Neural progenitor cell (in vitro differentiated cells): ENCODE measurements at regions not wholly inside any gene's neighbourhood (a gene's known extent, or its start where the extent isn't known, plus 50 kb on each side); places are given as distances from the start of the nearest gene placed in this dataset.

Source experiments
- DNase-seq: peaks from one replicate; pipeline ENCODE4 v3.0.0-alpha.2; 2016; ENCODE audit warnings: low spot score
- H2AFZ ChIP-seq: fragments of 200-600 bp; sonication (generic); replicated peaks from 2 replicates; pipeline ENCODE4 v1.6.1; 2016; ENCODE audit warnings: antibody characterized with exemption
- H3F3A ChIP-seq: fragments of 200-600 bp; sonication (generic); 2 replicates; pipeline ENCODE4 v1.6.1; 2016; ENCODE audit warnings: antibody characterized with exemption, low read depth
- H3K27ac ChIP-seq: fragments of 200-600 bp; sonication (generic); 2 replicates; pipeline ENCODE4 v1.5.1; 2016; ENCODE audit warnings: mild to moderate bottlenecking
- H3K27me3 ChIP-seq: fragments of 200-600 bp; sonication (generic); 2 replicates; pipeline ENCODE4 v1.6.1; 2016; ENCODE audit warnings: mild to moderate bottlenecking, moderate library complexity
- H3K36me3 ChIP-seq: fragments of 200-600 bp; sonication (generic); 2 replicates; pipeline ENCODE4 v1.5.1; 2016
- H3K4me1 ChIP-seq: fragments of 200-600 bp; sonication (generic); 2 replicates; pipeline ENCODE4 v1.6.1; 2016; ENCODE audit warnings: mixed run types
- H3K4me2 ChIP-seq: fragments of 200-600 bp; sonication (generic); 2 replicates; pipeline ENCODE4 v1.6.1; 2016
- H3K4me3 ChIP-seq: fragments of 200-600 bp; sonication (generic); 2 replicates; pipeline ENCODE4 v1.5.1; 2016
- H3K79me2 ChIP-seq: fragments of 200-600 bp; sonication (generic); 2 replicates; pipeline ENCODE4 v1.6.1; 2016; ENCODE audit warnings: low read depth
- H3K9ac ChIP-seq: fragments of 200-600 bp; sonication (generic); 2 replicates; pipeline ENCODE4 v1.6.1; 2016
- H3K9me3 ChIP-seq: fragments of 200-600 bp; sonication (generic); 2 replicates; pipeline ENCODE4 v1.5.1; 2016; ENCODE audit warnings: low read depth
- H4K20me1 ChIP-seq: fragments of 200-600 bp; sonication (generic); 2 replicates; pipeline ENCODE4 v1.6.1; 2016; ENCODE audit warnings: low read depth
- H3K27ac Mint-ChIP-seq: 3 replicates; pipeline ENCODE4 v1.8.0; 2021; ENCODE audit warnings: mixed read lengths
- H3K27me3 Mint-ChIP-seq: 2 replicates; pipeline ENCODE4 v1.8.0; 2022; ENCODE audit warnings: low read depth, mild to moderate bottlenecking, inconsistent platforms, moderate library complexity, mixed read lengths; ENCODE audit not compliant: insufficient read depth
- H3K36me3 Mint-ChIP-seq: 3 replicates; pipeline ENCODE4 v1.8.0; 2021; ENCODE audit warnings: mixed read lengths
- H3K4me1 Mint-ChIP-seq: 3 replicates; pipeline ENCODE4 v1.8.0; 2021; ENCODE audit warnings: mixed read lengths
- H3K4me3 Mint-ChIP-seq: 3 replicates; pipeline ENCODE4 v1.8.0; 2021; ENCODE audit warnings: mild to moderate bottlenecking, moderate library complexity, mixed read lengths
- H3K9me3 Mint-ChIP-seq: 3 replicates; pipeline ENCODE4 v1.8.0; 2020; ENCODE audit warnings: mixed read lengths
- EZH2 ChIP-seq: fragments of 200-600 bp; sonication (generic); IDR thresholded peaks from 2 replicates; pipeline ENCODE4 v1.6.1; 2017; ENCODE audit warnings: antibody characterized with exemption, mild to moderate bottlenecking, moderate library complexity
- EZH2phosphoT487 ChIP-seq: fragments of 200-600 bp; sonication (generic); IDR thresholded peaks from 2 replicates; pipeline ENCODE4 v1.6.1; 2017; ENCODE audit warnings: antibody characterized with exemption
- TF ChIP-seq, protein P1 (sequence below): fragments of 200-600 bp; sonication (generic); IDR thresholded peaks from 2 replicates; pipeline ENCODE4 v1.5.1; 2017; ENCODE audit warnings: antibody characterized with exemption, mild to moderate bottlenecking

DNA sequence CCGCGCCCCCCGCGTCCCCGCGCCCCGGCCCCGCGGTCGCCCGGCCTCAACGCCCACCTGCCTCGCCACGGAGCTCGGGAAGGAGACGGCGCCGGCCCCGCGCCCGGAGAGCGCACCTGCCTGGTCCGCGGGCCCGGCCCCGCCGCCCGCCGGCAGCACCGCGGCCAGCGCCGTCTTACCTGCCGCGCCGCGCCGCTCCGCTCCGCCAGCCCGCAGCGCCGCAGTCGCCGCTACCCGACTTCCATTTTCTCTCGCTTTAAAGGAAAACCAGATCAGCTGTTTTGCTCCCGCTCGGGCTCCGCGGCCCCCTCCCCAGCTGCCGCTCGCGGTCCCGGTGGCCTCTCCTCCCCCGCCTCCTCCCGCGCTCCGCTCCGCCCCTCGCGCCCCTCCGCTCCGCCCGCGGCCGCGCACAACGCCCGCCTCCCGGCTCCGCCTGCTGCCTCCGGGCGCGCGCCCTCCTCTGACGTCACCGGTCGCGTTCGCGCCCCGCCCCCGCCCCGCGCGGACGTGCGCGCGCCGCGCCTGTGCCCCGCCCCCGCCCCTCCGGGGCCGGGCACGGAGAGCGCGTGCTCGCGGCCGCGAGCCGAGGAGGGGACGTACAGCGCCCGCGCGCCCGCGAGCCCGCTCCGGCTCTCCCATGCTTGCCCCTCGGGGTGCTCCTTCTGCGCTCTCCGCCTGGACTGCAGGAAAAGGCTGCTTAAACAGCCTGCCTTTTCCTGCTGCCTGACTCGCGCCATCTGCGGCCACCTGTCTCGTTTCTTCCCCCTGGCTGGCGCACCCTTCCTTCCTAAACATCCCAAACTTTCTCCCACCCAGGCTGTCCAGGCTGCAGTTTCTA lies 159.8 kb upstream of the CHRNA7 start, which contains the start of gene OTUD7A:
Gene OTUD7A (minus strand): TSS at position 346 of the 838 bp plus-strand sequence.
- no peaks in the 10 kb centered on the region for H3K79me2 ChIP-seq
- no peak for TF ChIP-seq EZH2phosphoT487
- no peak for TF ChIP-seq EZH2
- peaks cover 27% of the 10 kb centered on the region for H3K27me3 ChIP-seq
- Mint-ChIP-seq H3K27me3 (peaks cover 14% of the 10 kb centered on the region), H3K27ac (peak within 1 kb of the TSS; percentile 71), H3K9me3 (no peaks in the 10 kb centered on the region), H3K4me1 (peaks cover 10% of the 10 kb centered on the region), H3K4me3 (peak within 1 kb of the TSS; percentile 90), H3K36me3 (no peaks in the 10 kb centered on the region)
- H2AFZ ChIP-seq = peak within 1 kb of the TSS; percentile 89
- peaks cover 18% of the 10 kb centered on the region for H4K20me1 ChIP-seq
- no peak within 1 kb of the TSS for H3K27ac ChIP-seq
- H3K4me3 ChIP-seq = peak within 1 kb of the TSS; percentile 67
- H3K36me3 ChIP-seq = no peaks in the 10 kb centered on the region
- DNase-seq = peak; percentile 95
- peak within 1 kb of the TSS; percentile 92 for H3K4me2 ChIP-seq
- H3K9ac ChIP-seq = no peak within 1 kb of the TSS
- peaks cover 6% of the 10 kb centered on the region for H3F3A ChIP-seq
- peaks cover 5% of the 10 kb centered on the region for H3K4me1 ChIP-seq
- H3K9me3 ChIP-seq = no peaks in the 10 kb centered on the region

DNA sequence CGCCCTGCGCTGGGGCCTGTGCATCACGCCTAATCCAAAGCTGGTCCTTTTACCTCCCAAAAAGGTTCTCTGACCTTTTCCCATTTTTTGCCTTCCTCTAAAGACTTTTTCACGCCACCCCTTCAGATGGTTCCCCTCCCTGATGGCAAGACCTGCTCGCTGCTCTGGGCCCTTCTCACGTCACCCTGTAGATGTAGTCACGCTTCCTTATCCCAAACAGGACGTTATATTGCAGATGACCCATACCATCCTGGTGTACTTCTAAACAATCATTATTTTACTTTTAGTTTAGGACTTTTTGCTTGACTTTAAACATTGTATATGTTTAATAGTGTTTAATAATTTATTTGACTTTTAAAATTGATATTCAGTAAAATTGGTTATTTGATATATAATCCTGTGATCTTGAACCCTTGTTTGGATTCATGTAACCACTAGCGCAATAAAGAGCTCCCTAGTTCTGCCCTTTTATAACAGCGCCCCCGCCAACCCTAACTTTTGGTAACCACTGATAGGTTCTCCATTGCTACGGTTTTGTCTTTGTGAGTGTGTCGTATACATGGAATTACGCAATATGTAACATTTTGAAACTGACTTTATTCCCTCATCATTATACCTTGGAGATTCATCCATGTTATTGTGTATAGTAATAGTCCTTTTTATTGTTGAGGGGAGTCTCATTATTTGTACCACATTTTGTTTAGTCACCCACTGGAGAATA lies 159.0 kb upstream of the CHRNA7 start:
- peaks cover 13% of the 10 kb centered on the region for H3K27me3 Mint-ChIP-seq
- H3K4me3 Mint-ChIP-seq = peak overlapping the region; percentile 87
- peaks cover 5% of the 10 kb centered on the region for H3K4me1 ChIP-seq
- no peak overlapping the region for H3K9ac ChIP-seq
- H3K9me3 Mint-ChIP-seq = no peaks in the 10 kb centered on the region
- no peaks in the 10 kb centered on the region for H3K36me3 Mint-ChIP-seq
- peaks cover 6% of the 10 kb centered on the region for H3F3A ChIP-seq
- no peaks in the 10 kb centered on the region for H3K36me3 ChIP-seq
- H3K27ac Mint-ChIP-seq = peak overlapping the region; percentile 71
- peak overlapping the region; percentile 79 for H3K4me2 ChIP-seq
- no peaks in the 10 kb centered on the region for H3K9me3 ChIP-seq
- no peaks in the 10 kb centered on the region for H3K79me2 ChIP-seq
- H2AFZ ChIP-seq = peak overlapping the region; percentile 89
- H3K27ac ChIP-seq = no peak overlapping the region
- peaks cover 27% of the 10 kb centered on the region for H3K27me3 ChIP-seq
- H3K4me1 Mint-ChIP-seq = peaks cover 10% of the 10 kb centered on the region
- TF ChIP-seq EZH2phosphoT487 (no peak), EZH2 (no peak)
- TF ChIP-seq, protein P1, sequence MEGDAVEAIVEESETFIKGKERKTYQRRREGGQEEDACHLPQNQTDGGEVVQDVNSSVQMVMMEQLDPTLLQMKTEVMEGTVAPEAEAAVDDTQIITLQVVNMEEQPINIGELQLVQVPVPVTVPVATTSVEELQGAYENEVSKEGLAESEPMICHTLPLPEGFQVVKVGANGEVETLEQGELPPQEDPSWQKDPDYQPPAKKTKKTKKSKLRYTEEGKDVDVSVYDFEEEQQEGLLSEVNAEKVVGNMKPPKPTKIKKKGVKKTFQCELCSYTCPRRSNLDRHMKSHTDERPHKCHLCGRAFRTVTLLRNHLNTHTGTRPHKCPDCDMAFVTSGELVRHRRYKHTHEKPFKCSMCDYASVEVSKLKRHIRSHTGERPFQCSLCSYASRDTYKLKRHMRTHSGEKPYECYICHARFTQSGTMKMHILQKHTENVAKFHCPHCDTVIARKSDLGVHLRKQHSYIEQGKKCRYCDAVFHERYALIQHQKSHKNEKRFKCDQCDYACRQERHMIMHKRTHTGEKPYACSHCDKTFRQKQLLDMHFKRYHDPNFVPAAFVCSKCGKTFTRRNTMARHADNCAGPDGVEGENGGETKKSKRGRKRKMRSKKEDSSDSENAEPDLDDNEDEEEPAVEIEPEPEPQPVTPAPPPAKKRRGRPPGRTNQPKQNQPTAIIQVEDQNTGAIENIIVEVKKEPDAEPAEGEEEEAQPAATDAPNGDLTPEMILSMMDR = no peak
- DNase-seq = no peak
- H3K4me3 ChIP-seq = peak overlapping the region; percentile 67
- peaks cover 18% of the 10 kb centered on the region for H4K20me1 ChIP-seq

DNA sequence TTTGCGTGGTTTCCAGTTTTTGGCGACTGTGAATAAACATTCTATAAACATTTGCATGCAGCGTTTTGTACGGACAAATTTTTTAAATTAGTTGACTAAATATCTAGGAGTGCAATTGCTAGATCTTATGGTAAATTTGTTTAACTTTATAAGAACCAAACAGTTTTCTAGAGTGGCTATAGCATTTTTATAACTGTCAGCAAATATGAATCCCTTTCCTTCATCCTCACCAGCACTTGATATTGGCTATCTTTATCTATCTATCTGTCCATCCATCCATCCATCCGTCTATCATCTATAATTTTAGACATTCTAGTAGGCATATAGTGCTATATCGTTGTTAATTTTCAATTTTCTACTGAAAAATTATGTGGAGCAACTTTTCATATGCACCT lies 158.4 kb upstream of the CHRNA7 start:
- Mint-ChIP-seq H3K4me1 (peaks cover 10% of the 10 kb centered on the region), H3K27ac (no peak overlapping the region), H3K36me3 (no peaks in the 10 kb centered on the region), H3K9me3 (no peaks in the 10 kb centered on the region), H3K27me3 (peaks cover 13% of the 10 kb centered on the region), H3K4me3 (no peak overlapping the region)
- no peak for DNase-seq
- TF ChIP-seq, protein P1 = no peak
- TF ChIP-seq EZH2phosphoT487 = no peak
- Histone ChIP-seq H3K27me3 (peaks cover 27% of the 10 kb centered on the region), H3K27ac (no peak overlapping the region), H3K9me3 (no peaks in the 10 kb centered on the region), H3F3A (peaks cover 6% of the 10 kb centered on the region), H3K9ac (no peak overlapping the region), H3K79me2 (no peaks in the 10 kb centered on the region), H4K20me1 (peaks cover 18% of the 10 kb centered on the region), H3K36me3 (no peaks in the 10 kb centered on the region), H2AFZ (no peak overlapping the region), H3K4me3 (no peak overlapping the region), H3K4me1 (peaks cover 5% of the 10 kb centered on the region), H3K4me2 (no peak overlapping the region)
